K562 (cell line): ENCODE measurements at regions not wholly inside any gene's neighbourhood (a gene's known extent, or its start where the extent isn't known, plus 50 kb on each side); places are given as distances from the start of the nearest gene placed in this dataset.

Experiments used
- ATAC-seq: fragments of 200-7000 bp; cut with Tn5 transposase; 3 replicates; pipeline ENCODE4 v1.9.1; 2020; ENCODE audit warnings: moderate library complexity
- BruUV-seq: library from RNA; stranded (reverse); fragments of 400-500 nt; replicated peaks from 2 replicates; lab custom pipeline; 2021; lab: Mats Ljungman, UMichigan
- CTCF ChIA-PET: fragments of 300-600 bp; formaldehyde crosslinking; extraction: SDS; loops from one replicate; lab custom pipeline; 2021; ENCODE audit warnings: low intra/inter-chr PET ratio; lab: Yijun Ruan, JAX
- POLR2A ChIA-PET: fragments of 300-600, 350-650 bp; sonication (Branson Sonifier 250); formaldehyde crosslinking; extraction: SDS; loops from one replicate; lab custom pipeline; 2021; ENCODE audit warnings: antibody characterized with exemption, inconsistent platforms; lab: Yijun Ruan, JAX
- DNase-seq, 4 experiments: peaks; one replicate each; pipeline versions ENCODE4 v3.0.0 to v3.0.0-alpha.2; 2011 to 2018; ENCODE audit warnings: low spot score in 3 of 4, mixed read lengths in 3 of 4; ENCODE audit errors: extremely low read depth in 1 of 4
- FAIRE-seq: peaks from 2 replicates; lab custom pipeline; 2011; peaks lifted over from hg19 to GRCh38; lab: Jason Lieb, UNC
- H2AFZ ChIP-seq: 2 replicates; pipeline ENCODE4 v1.6.0; 2011; ENCODE audit warnings: low read depth, low read length, control low read depth, inconsistent platforms
- H3K27ac ChIP-seq: fragments of 200-600 bp; 3 replicates; pipeline ENCODE4 v1.8.0; 2011; ENCODE audit warnings: low read depth, mild to moderate bottlenecking, control low read depth, inconsistent platforms, low read length, moderate library complexity, mixed read lengths; ENCODE audit errors: extremely low read depth
- H3K27me3 ChIP-seq, 2 experiments: fragments of 300-600 bp in 1 of 2; 2 replicates in 1 of 2; 3 replicates in 1 of 2; pipeline versions ENCODE4 v1.6.0 to v1.8.0; 2011; ENCODE audit warnings: inconsistent platforms in 2 of 2, low read length in 2 of 2, mild to moderate bottlenecking in 1 of 2, mixed read lengths in 1 of 2, moderate library complexity in 1 of 2; ENCODE audit not compliant: control insufficient read depth in 2 of 2, insufficient read depth in 2 of 2
- H3K36me3 ChIP-seq: fragments of 300-600 bp; 3 replicates; pipeline ENCODE4 v1.8.0; 2011; ENCODE audit warnings: mild to moderate bottlenecking, low read length, inconsistent platforms; ENCODE audit not compliant: control insufficient read depth, insufficient read depth
- H3K4me1 ChIP-seq, 2 experiments: fragments of 200-600 bp in 1 of 2; replicated peaks in 1 of 2; 2 replicates in 1 of 2; 3 replicates in 1 of 2; pipeline versions ENCODE4 v1.5.1 to v1.8.0; 2011; ENCODE audit warnings: inconsistent platforms in 2 of 2, low read length in 2 of 2, mild to moderate bottlenecking in 1 of 2, mixed read lengths in 1 of 2, moderate library complexity in 1 of 2; ENCODE audit not compliant: control insufficient read depth in 2 of 2, insufficient read depth in 2 of 2
- H3K4me2 ChIP-seq: 2 replicates; pipeline ENCODE4 v1.6.1; 2011; ENCODE audit warnings: low read length, control low read depth, inconsistent platforms, mixed read lengths; ENCODE audit not compliant: insufficient read depth
- H3K4me3 ChIP-seq: fragments of 200-600 bp; sonication (generic), shearing (Covaris generic); 2 replicates; pipeline ENCODE4 v1.5.1; 2016; ENCODE audit warnings: control low read depth, inconsistent platforms
- H3K79me2 ChIP-seq: fragments of 200-600 bp; 3 replicates; pipeline ENCODE4 v1.8.0; 2011; ENCODE audit warnings: low read length, inconsistent platforms; ENCODE audit not compliant: control insufficient read depth, insufficient read depth
- H3K9ac ChIP-seq, 2 experiments: 2 replicates each; pipeline versions ENCODE4 v1.6.0 to v1.6.1; 2011; ENCODE audit warnings: low read depth in 2 of 2, low read length in 2 of 2, control low read depth in 1 of 2, inconsistent platforms in 1 of 2, mild to moderate bottlenecking in 1 of 2, mixed read lengths in 1 of 2; ENCODE audit not compliant: insufficient read depth in 1 of 2
- H3K9me1 ChIP-seq: one replicate; pipeline ENCODE4 v1.6.0; 2011; ENCODE audit warnings: inconsistent platforms, mild to moderate bottlenecking, low read length, moderate library complexity; ENCODE audit not compliant: control insufficient read depth, insufficient read depth
- H3K9me3 ChIP-seq: replicated peaks from 2 replicates; pipeline ENCODE4 v1.5.1; 2011; ENCODE audit warnings: low read depth, low read length, inconsistent platforms; ENCODE audit not compliant: control insufficient read depth, insufficient read depth
- H4K20me1 ChIP-seq: replicated peaks from 2 replicates; pipeline ENCODE4 v1.6.1; 2011; ENCODE audit warnings: low read length, inconsistent platforms, mixed read lengths; ENCODE audit not compliant: control insufficient read depth, insufficient read depth
- CHD2 ChIP-seq: IDR thresholded peaks from 2 replicates; pipeline ENCODE4 v1.6.1; 2011; ENCODE audit warnings: low read depth, low read length
- CSDE1 ChIP-seq, 2 experiments: fragments of 450-650 bp; IDR thresholded peaks; 2 replicates each; pipeline ENCODE4 v1.6.1; 2016; ENCODE audit warnings: mild to moderate bottlenecking in 1 of 2
- CXXC5 ChIP-seq: fragments of 250-450 bp; sonication (Bioruptor Pico); IDR thresholded peaks from 2 replicates; pipeline ENCODE4 v1.8.0; 2022; ENCODE audit warnings: inconsistent platforms, mild to moderate bottlenecking, moderate library complexity
- ELF2 ChIP-seq: fragments of 250-450 bp; sonication (Bioruptor Pico); IDR thresholded peaks from 2 replicates; pipeline ENCODE4 v1.5.0; 2021; ENCODE audit warnings: mild to moderate bottlenecking
- MBD2 ChIP-seq: sonication (generic); IDR thresholded peaks from 2 replicates; pipeline ENCODE4 v1.6.1; 2016; ENCODE audit warnings: low read depth, borderline replicate concordance
- NCOA2 ChIP-seq, 2 experiments: fragments of 450-650 bp; IDR thresholded peaks; 2 replicates each; pipeline ENCODE4 v1.6.1; 2018; ENCODE audit warnings: mild to moderate bottlenecking in 2 of 2, moderate library complexity in 1 of 2; ENCODE audit not compliant: partially characterized antibody in 2 of 2
- PML ChIP-seq: IDR thresholded peaks from 2 replicates; pipeline ENCODE4 v1.6.1; 2012; ENCODE audit warnings: low read length, inconsistent platforms
- SMARCA4 ChIP-seq: fragments of 450-650 bp; IDR thresholded peaks from 2 replicates; pipeline ENCODE4 v1.6.1; 2016
- TCF3 ChIP-seq: sonication (generic); formaldehyde crosslinking; IDR thresholded peaks from 2 replicates; pipeline ENCODE4 v1.4.0; 2020; ENCODE audit warnings: mild to moderate bottlenecking, missing genetic modification reagents
- TFAM ChIP-seq: fragments of 250-450 bp; sonication (Bioruptor Pico); conservative IDR thresholded peaks from 2 replicates; pipeline ENCODE4 v1.5.0; 2021; ENCODE audit warnings: mild to moderate bottlenecking, moderate library complexity
- U2AF2 ChIP-seq: fragments of 200-400 bp; formaldehyde crosslinking; optimal IDR thresholded peaks from 2 replicates; pipeline ENCODE3; 2017; ENCODE audit warnings: low read depth, mild to moderate bottlenecking, low read length
- ZBTB8A ChIP-seq: fragments of 450-650 bp; IDR thresholded peaks from 2 replicates; pipeline ENCODE4 v1.6.1; 2018; ENCODE audit warnings: mild to moderate bottlenecking, moderate library complexity; ENCODE audit not compliant: partially characterized antibody
- ZNF354B ChIP-seq: fragments of 250-450 bp; sonication (Bioruptor Pico); IDR thresholded peaks from 2 replicates; pipeline ENCODE4 v1.4.0; 2020
- ZNF668 ChIP-seq: fragments of 250-450 bp; sonication (Bioruptor Pico); IDR thresholded peaks from 2 replicates; pipeline ENCODE4 v1.8.0; 2022; ENCODE audit warnings: mild to moderate bottlenecking, inconsistent platforms
- WGBS: fragments of 100-300 bp; shearing (Covaris generic); methylation state at CpG from one replicate; pipeline ENCODE4 v1.1.6; 2016; ENCODE audit warnings: low coverage, mixed read lengths; ENCODE audit not compliant: insufficient coverage; ENCODE audit errors: missing lambda C conversion rate; 5-methylcytosine and 5-hydroxymethylcytosine counted together
- in situ Hi-C: fragments of 300-500 bp; cut with MboI; formaldehyde crosslinking; loops from 4 replicates; pipeline ENCODE4 v1.15.0; 2018; ENCODE audit warnings: inconsistent platforms, mixed read lengths
- intact Hi-C: fragments of 100-400 bp; cut with micrococcal nuclease; formaldehyde crosslinking; loops from 2 replicates; pipeline ENCODE4 v1.14.2; 2022
- TF ChIP-seq, protein P1 (sequence below): fragments of 450-650 bp; IDR thresholded peaks from 2 replicates; pipeline ENCODE4 v1.6.1; 2017; ENCODE audit warnings: antibody characterized with exemption

DNA sequence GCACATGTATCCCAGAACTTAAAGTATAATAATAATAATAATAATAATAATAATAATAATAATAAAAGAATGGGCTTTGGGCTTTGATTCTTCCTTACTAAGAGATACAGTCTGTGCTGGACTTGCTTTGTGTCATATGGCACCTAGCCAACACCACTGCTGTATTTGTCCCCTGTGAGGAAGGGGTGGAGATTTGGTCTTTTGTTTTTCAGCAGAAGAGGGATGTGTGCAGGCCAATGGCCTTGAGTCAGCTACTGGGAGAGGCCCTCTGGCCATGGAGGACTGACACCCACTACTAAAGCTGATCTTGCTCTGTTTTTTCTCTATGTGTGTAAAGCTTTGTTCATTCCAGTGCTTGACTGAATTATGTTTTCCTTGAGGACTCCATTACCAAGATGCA, 573.0 kb upstream of the PCDH15 start:
- in situ Hi-C loops, result no loop called here
- BruUV-seq, result no TSS peak
- Histone ChIP-seq H3K27me3 (no peaks in the 10 kb centered on the region), H3K9me3 (no peaks in the 10 kb centered on the region), H2AFZ (no peak overlapping the region), H3K4me3 (no peak overlapping the region), H3K4me2 (no peak overlapping the region), H3K36me3 (no peaks in the 10 kb centered on the region), H4K20me1 (no peaks in the 10 kb centered on the region), H3K79me2 (no peaks in the 10 kb centered on the region), H3K9me1 (no peaks in the 10 kb centered on the region), H3K4me1 (no peaks in the 10 kb centered on the region), H3K9ac (no peak overlapping the region), H3K27ac (no peak overlapping the region)
- FAIRE-seq, result no peak
- DNase-seq, result no peak
- CTCF ChIA-PET, result no interaction called here
- ATAC-seq, result no peak
- POLR2A ChIA-PET, result no interaction called here
- TF ChIP-seq TFAM (CRISPR knock-in tag), result no peak
- intact Hi-C loops, result no loop called here

DNA sequence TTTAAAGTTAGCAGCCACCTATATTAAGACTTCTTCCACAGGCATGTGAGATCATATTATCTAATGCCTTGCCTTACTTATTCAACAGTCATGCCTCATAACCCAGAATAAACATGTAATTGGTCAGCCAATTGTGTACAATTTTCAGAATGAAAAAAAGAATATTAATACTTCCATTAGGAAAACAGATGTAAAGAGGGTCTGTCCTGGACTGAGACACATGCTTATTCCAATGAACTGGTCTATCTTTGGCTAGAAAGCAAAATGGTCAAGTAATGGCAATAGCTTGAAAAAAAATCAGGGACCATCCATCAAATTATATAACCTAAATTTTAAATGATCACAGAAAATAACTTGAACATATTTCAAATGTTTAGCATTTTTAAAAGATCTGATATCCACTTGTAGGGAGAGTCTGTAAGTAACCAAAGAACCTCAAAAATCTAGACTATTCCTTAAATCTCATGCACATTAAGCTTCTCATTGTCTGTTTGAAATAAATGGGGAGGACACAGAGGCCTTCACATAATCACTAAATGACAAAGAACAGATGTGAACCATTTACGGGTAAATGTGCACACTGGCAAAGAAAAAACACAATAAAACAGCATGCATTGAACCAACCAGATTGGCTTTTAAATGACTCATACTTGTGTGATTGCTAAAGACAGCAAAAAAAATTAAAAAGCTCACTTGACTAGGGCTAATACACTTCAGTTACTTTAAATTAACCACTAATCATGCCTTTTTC, 568.8 kb upstream of the PCDH15 start:
- ATAC-seq (no peak), FAIRE-seq (no peak), DNase-seq (no peak)
- Histone ChIP-seq H3K4me3 (no peak overlapping the region), H3K9me3 (no peaks in the 10 kb centered on the region), H3K9me1 (no peaks in the 10 kb centered on the region), H3K36me3 (no peaks in the 10 kb centered on the region), H2AFZ (no peak overlapping the region), H3K4me1 (no peaks in the 10 kb centered on the region), H4K20me1 (no peaks in the 10 kb centered on the region), H3K9ac (no peak overlapping the region), H3K79me2 (no peaks in the 10 kb centered on the region), H3K27me3 (no peaks in the 10 kb centered on the region), H3K4me2 (no peak overlapping the region), H3K27ac (no peak overlapping the region)
- intact Hi-C loops (no loop called here), in situ Hi-C loops (no loop called here)
- ChIA-PET POLR2A (no interaction called here), CTCF (no interaction called here)
- BruUV-seq, result no TSS peak
- WGBS, result 0% methylated on average over 1 of the region's 1 CpG
- TF ChIP-seq CHD2 (no peak), SMARCA4 (no peak), TCF3 (CRISPR knock-in tag) (no peak), ZBTB8A (no peak), ZNF354B (CRISPR knock-in tag) (no peak), MBD2 (no peak), ZNF668 (CRISPR knock-in tag) (no peak), PML (no peak), NCOA2 (IDR thresholded peaks at IDR 0.05; ENCODE audit: partially characterized antibody in 2 of 2) (no peak), CXXC5 (CRISPR knock-in tag) (no peak), U2AF2 (no peak), CSDE1 (IDR thresholded peaks at IDR 0.05) (no peak), ELF2 (no peak)
- TF ChIP-seq, protein P1, sequence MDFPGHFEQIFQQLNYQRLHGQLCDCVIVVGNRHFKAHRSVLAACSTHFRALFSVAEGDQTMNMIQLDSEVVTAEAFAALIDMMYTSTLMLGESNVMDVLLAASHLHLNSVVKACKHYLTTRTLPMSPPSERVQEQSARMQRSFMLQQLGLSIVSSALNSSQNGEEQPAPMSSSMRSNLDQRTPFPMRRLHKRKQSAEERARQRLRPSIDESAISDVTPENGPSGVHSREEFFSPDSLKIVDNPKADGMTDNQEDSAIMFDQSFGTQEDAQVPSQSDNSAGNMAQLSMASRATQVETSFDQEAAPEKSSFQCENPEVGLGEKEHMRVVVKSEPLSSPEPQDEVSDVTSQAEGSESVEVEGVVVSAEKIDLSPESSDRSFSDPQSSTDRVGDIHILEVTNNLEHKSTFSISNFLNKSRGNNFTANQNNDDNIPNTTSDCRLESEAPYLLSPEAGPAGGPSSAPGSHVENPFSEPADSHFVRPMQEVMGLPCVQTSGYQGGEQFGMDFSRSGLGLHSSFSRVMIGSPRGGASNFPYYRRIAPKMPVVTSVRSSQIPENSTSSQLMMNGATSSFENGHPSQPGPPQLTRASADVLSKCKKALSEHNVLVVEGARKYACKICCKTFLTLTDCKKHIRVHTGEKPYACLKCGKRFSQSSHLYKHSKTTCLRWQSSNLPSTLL, result no peak
